NCI-H748 (cell line): ENCODE measurements at regions not wholly inside any gene's neighbourhood (a gene's known extent, or its start where the extent isn't known, plus 50 kb on each side); places are given as distances from the start of the nearest gene placed in this dataset.

ENCODE experiments used
- DNase-seq: peaks from one replicate; lab custom pipeline; 2025; ENCODE audit not compliant: unreplicated experiment; lab: John Stamatoyannopoulos, UW

GRCh38 chr3:20352546-20353179, 166.7 kb upstream of the SGO1 start:
- no peak for DNase-seq

GRCh38 chr3:20350449-20350848, 164.4 kb upstream of the SGO1 start:
- DNase-seq, result no peak

GRCh38 chr3:20346916-20347315, 160.9 kb upstream of the SGO1 start:
- DNase-seq, result no peak

DNA sequence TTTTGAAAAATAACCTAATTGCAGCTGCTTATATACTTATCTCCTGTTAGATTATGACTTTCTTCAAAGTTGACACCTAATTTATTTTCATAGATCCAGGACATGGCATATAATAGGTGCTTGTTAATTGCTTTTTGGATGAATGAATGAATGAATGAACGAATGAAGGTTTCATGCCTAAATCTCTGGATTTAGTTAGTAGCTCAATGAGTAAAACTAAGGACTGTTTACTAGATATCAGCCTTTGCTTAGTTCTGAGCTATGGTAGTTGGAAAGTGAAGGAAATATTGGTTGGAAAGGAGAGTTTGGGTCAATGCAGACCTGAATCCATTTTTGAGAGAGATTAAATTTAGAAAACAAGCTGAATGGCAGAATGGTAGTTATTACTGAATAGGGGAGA, 160.4 kb upstream of the SGO1 start:
- no peak for DNase-seq

- DNase-seq, result no peak
Measured at GRCh38 chr3:20344400-20344959, 158.5 kb upstream of the SGO1 start.

- no peak for DNase-seq
Measured at GRCh38 chr3:20343790-20344189, 157.8 kb upstream of the SGO1 start.

- DNase-seq, result peak; percentile 50
Measured at GRCh38 chr3:20340324-20340928, 154.4 kb upstream of the SGO1 start.

DNA sequence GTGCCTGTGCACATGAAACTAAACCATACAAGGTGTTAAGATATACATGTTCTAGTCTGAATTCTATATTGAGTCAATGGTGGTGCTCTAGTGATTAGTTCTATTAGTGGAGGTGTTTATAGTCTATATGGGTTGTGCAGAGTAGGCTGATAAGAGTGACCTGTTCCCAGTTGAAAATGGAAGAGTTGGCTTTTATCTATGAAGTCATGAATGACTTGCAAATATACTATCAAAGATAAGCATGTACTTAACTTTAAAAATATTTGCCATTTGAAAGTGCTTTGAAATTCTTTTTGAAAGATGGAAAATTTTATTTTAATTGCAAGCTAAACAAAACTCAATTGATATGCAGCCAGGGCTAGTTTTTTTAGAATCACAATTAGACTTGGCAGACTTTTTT, 150.6 kb upstream of the SGO1 start:
- DNase-seq, result no peak

GRCh38 chr3:20334842-20335241, 148.8 kb upstream of the SGO1 start:
- no peak for DNase-seq

GRCh38 chr3:20327889-20328288, 141.9 kb upstream of the SGO1 start:
- no peak for DNase-seq

DNA sequence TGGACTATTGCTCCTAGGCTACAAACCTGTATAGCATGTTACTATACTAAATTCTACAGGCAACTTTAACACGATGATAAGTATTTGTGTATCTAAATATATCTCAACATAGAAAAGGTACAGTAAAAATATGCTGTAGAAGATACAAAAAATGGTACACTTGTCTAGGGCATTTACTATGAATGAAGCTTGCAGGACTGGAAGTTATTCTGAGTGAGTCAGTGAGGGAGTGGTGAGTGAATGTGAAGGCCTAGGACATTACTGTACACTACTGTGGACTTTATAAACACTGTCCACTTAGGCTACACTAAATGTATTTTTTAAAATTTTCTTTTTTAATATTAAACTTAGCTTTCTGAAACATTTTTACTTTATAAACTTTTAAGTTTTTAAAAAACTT, 140.5 kb upstream of the SGO1 start:
- DNase-seq, result no peak

- DNase-seq, result no peak
Measured at GRCh38 chr3:20325563-20325962, 139.6 kb upstream of the SGO1 start.

- no peak for DNase-seq
Measured at GRCh38 chr3:20324664-20325478, 138.9 kb upstream of the SGO1 start.

DNA sequence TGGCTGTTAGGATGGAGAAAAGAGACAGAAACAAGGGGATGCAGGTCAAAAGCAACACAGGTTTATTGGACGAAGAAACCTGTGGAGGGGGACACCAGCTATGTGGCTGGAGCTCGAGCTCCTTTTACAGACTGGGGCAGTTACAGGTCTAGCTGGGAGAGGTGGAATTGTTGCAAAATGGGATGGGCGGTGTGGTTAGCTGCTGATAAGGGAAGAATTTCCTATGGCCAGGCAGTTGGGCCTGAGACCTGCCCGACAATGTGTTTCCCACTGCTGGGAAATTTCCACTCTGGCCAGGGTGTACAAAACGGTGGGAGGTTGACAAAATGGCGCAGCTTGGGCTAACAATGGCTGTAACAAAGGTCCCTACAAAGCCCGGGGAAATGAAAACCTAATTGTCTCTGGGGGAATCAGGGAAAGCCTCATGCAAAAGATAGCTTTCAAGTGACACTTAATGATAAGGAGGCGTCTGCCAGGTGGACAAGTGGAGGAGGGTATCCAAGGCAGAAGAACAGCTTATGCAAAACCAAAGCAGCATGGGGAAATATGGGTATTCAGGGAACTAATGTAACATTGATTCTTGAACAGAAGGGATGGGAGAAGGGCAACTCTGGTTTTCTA, 137.4 kb upstream of the SGO1 start:
- DNase-seq, result no peak

GRCh38 chr3:20322085-20322484, 136.1 kb upstream of the SGO1 start:
- no peak for DNase-seq

DNA sequence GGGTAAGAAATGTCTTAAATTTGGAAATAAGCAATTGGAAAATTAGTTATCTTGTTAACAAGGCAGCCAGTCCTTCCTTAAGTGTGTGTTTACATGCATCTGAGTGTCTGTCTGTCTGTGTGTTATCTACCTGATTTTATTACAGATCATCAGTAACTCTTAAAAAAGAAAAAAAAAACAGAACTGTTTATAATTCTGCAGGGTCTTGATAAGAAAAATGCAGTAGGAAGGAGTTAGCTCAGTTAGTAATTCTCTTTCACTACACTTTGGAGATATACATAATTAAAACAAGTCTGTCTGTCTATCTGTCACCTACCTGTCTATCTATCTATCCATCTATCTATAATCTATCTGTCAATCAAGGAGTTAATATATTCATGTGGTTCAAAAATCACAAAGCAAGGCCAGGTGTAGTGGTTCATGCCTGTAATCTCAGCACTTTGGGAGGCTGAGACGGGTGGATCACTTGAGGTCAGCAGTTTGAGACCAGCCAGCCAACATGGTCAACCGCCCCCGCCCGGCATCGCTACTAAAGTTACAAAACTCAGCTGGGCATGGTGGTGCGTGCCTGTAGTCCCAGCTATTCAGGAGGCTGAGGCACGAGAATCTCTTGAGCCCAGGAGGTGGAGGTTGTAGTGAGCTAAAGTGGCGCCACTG, 135.5 kb upstream of the SGO1 start:
- no peak for DNase-seq

DNA sequence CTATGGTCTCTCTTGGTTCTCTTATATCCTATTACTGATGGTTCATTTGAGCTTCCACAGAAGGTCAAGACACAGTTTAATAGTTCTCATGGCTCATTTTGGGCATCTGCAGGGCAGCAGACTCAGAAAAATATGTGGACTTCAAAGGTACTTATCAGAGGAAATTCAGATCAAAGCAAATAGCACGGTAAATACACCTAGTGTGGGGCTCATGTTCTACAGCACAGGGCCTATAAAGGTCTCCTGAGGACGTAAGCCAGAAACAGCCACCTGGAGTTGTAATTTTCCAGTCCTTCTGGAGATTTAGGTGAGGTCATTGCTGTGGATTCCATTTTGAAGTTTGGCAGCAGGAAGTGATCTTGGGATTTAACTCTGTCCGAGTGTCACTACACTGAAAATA, 134.5 kb upstream of the SGO1 start:
- no peak for DNase-seq

- no peak for DNase-seq
Measured at GRCh38 chr3:20319551-20319950, 133.5 kb upstream of the SGO1 start.

DNA sequence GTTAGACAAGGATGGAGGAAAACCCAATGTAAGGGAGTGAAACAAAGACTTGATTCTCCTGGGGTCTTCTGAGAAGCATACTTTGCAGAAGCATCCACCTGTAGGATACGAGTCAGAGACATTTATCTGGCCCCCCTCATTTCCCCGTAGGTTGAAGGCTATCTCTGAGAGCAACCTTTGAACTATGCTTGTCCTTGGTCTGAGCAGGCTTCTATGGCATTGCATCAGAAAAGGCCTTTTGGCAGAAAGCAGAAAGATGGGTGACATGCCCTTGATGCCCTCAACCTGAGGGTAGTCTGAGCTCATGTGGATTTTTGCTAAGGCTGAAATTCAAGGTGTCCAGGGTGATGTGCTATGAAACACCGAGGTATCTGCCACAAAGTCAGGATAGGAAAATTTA, 131.6 kb upstream of the SGO1 start:
- DNase-seq, result no peak

DNA sequence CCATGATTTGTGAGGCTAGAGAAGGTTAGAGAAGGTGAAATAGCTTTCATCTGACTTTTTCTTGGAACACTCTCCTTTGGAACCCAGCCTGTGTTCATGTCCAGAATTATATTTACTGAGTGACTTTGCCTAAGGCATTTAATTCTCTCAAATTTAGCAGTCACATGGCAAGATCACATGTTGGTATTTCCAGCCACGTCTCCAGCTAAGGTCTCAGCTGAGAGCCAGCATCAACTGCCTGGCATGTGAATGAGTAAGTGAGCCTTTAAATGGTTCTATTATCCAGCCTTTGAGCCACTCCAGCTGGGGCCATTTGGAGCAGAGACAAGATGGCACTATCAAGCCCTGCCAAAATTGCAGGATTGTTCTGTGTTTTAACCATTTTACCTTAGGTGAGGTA, 130.2 kb upstream of the SGO1 start:
- no peak for DNase-seq

DNA sequence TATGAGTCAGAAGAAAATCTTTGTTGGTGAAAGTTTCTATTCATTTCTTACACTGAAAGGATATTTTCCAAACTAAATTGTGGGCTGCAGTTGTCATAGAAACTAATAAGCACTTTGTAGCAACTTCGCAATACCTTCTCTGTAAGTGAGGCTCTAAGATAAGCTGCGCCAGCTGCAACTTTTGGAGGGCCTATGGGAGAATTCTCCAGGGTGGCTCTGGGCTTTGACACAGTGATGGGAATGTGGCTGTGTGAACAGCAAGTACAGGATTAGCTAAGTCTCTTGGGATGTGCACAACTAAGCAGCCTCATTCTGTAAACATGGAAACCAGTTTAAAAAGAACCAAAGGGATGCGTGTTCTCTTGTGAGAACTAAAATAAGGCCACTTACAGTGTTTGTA, 124.6 kb upstream of the SGO1 start:
- DNase-seq, result no peak
